Stimulated activated CD4-positive, alpha-beta T cell treated with anti-CD3 and anti-CD28 coated beads, TNF-alpha, amount 100 ng/mL, for 4 hours (primary cell): ENCODE measurements at regions not wholly inside any gene's neighbourhood (a gene's known extent, or its start where the extent isn't known, plus 50 kb on each side); places are given as distances from the start of the nearest gene placed in this dataset.

ENCODE experiments used
- DNase-seq, 3 experiments: peaks; one replicate each; pipeline ENCODE4 v3.0.0-alpha.2; 2020; ENCODE audit warnings: low read depth in 3 of 3

- no peak for DNase-seq
These were observed 229.3 kb upstream of the ACTBL2 start for GRCh38 chr5:57711946-57712345.

GRCh38 chr5:57711471-57711870 is 228.9 kb upstream of the ACTBL2 start:
- DNase-seq = no peak

GRCh38 chr5:57710126-57710525 is 227.5 kb upstream of the ACTBL2 start:
- no peak for DNase-seq

GRCh38 chr5:57705769-57706168 is 223.2 kb upstream of the ACTBL2 start:
- no peak for DNase-seq

- no peak for DNase-seq
These were observed 221.1 kb upstream of the ACTBL2 start for GRCh38 chr5:57703721-57704120.

GRCh38 chr5:57700484-57700883 is 217.9 kb upstream of the ACTBL2 start:
- no peak for DNase-seq

GRCh38 chr5:57700072-57700471 is 217.5 kb upstream of the ACTBL2 start:
- no peak for DNase-seq

GRCh38 chr5:57698802-57699201 is 216.2 kb upstream of the ACTBL2 start:
- DNase-seq = no peak

- no peak for DNase-seq
These were observed 215.5 kb upstream of the ACTBL2 start for GRCh38 chr5:57698086-57698485.

GRCh38 chr5:57696825-57697570 is 214.4 kb upstream of the ACTBL2 start:
- no peak for DNase-seq

- DNase-seq = no peak
These were observed 213.8 kb upstream of the ACTBL2 start for GRCh38 chr5:57696389-57696769.

- no peak for DNase-seq
These were observed 213.2 kb upstream of the ACTBL2 start for GRCh38 chr5:57695706-57696388.

- no peak for DNase-seq
These were observed 212.6 kb upstream of the ACTBL2 start for GRCh38 chr5:57695179-57695578.

GRCh38 chr5:57693488-57694305 is 211.1 kb upstream of the ACTBL2 start:
- no peak for DNase-seq

GRCh38 chr5:57692582-57693487 is 210.2 kb upstream of the ACTBL2 start:
- peak in 1 of 3 experiments; percentile 4 for DNase-seq

GRCh38 chr5:57690724-57691123 is 208.1 kb upstream of the ACTBL2 start:
- DNase-seq = no peak

- DNase-seq = no peak
These were observed 205.0 kb upstream of the ACTBL2 start for GRCh38 chr5:57687596-57687995.

- DNase-seq = no peak
These were observed 203.1 kb upstream of the ACTBL2 start for GRCh38 chr5:57685516-57686255.

- no peak for DNase-seq
These were observed 201.7 kb upstream of the ACTBL2 start for GRCh38 chr5:57684299-57684702.

GRCh38 chr5:57683036-57683630 is 200.5 kb upstream of the ACTBL2 start:
- no peak for DNase-seq
